GM12878 (cell line): ENCODE measurements at regions not wholly inside any gene's neighbourhood (a gene's known extent, or its start where the extent isn't known, plus 50 kb on each side); places are given as distances from the start of the nearest gene placed in this dataset.

ENCODE experiments used
- BHLHE40 ChIP-seq, 2 experiments: fragments of 450-650 bp in 1 of 2; IDR thresholded peaks; 2 replicates each; pipeline ENCODE4 v1.6.1; 2011 to 2017; ENCODE audit warnings: low read depth in 2 of 2, borderline replicate concordance in 1 of 2, improper control_type of control experiment in 1 of 2, low read length in 1 of 2, mild to moderate bottlenecking in 1 of 2
- HCFC1 ChIP-seq: fragments of 150-350 bp; IDR thresholded peaks from 2 replicates; pipeline ENCODE4 v1.6.1; 2014; ENCODE audit warnings: low read length
- POLR2AphosphoS2 ChIP-seq: IDR thresholded peaks from 2 replicates; pipeline ENCODE4 v1.6.1; 2011; ENCODE audit warnings: low read depth, mild to moderate bottlenecking, low read length, improper control_type of control experiment, moderate library complexity
- TBL1XR1 ChIP-seq: IDR thresholded peaks from 2 replicates; pipeline ENCODE4 v1.6.1; 2012; ENCODE audit warnings: low read depth, low read length, improper control_type of control experiment
- TF ChIP-seq, protein P1 (sequence below), 3 experiments: IDR thresholded peaks in 2 of 3; conservative IDR thresholded peaks in 1 of 3; 2 replicates each; pipeline ENCODE4 v1.5.1; 2011; ENCODE audit warnings: low read depth in 3 of 3, low read length in 3 of 3, mild to moderate bottlenecking in 3 of 3, control low read depth in 2 of 3, moderate library complexity in 2 of 3, inconsistent platforms in 1 of 3, mixed read lengths in 1 of 3; ENCODE audit not compliant: control insufficient read depth in 2 of 3, insufficient read depth in 1 of 3; ENCODE audit errors: extremely low read depth in 1 of 3
- TF ChIP-seq, protein P2 (sequence below): IDR thresholded peaks from 2 replicates; pipeline ENCODE4 v1.6.1; 2011; ENCODE audit warnings: low read depth, mild to moderate bottlenecking, low read length, moderate library complexity, borderline replicate concordance; ENCODE audit errors: extremely low read depth
- TF ChIP-seq, protein P3 (sequence below): IDR thresholded peaks from 2 replicates; pipeline ENCODE4 v1.6.1; 2012; ENCODE audit warnings: mild to moderate bottlenecking, low read depth, low read length

DNA sequence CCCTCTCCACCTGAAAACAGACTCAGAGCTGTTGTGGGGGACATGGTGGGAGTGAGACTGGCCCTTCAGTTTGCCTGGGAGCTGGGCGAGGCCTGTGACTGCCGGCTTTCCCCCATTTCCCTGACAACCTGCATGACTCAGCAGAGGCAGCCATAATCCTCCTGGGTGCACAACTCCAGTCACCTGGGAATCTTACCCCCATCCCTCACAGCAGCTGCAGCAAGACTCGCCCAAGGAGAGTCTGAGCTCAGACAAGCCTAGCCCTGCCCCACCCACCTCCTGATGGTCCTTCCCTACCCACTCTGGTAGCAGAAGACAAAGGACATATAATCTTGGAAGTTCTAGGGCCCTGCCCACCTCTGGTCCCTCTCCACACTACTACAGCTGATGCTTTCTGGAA is 207.3 kb upstream of the ARID2 start:
- TF ChIP-seq POLR2AphosphoS2 = no peak
- no peak for TF ChIP-seq HCFC1
- TF ChIP-seq, protein P1, sequence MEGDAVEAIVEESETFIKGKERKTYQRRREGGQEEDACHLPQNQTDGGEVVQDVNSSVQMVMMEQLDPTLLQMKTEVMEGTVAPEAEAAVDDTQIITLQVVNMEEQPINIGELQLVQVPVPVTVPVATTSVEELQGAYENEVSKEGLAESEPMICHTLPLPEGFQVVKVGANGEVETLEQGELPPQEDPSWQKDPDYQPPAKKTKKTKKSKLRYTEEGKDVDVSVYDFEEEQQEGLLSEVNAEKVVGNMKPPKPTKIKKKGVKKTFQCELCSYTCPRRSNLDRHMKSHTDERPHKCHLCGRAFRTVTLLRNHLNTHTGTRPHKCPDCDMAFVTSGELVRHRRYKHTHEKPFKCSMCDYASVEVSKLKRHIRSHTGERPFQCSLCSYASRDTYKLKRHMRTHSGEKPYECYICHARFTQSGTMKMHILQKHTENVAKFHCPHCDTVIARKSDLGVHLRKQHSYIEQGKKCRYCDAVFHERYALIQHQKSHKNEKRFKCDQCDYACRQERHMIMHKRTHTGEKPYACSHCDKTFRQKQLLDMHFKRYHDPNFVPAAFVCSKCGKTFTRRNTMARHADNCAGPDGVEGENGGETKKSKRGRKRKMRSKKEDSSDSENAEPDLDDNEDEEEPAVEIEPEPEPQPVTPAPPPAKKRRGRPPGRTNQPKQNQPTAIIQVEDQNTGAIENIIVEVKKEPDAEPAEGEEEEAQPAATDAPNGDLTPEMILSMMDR (IDR thresholded peaks at IDR 0.05 in 2 of 3, conservative IDR thresholded peaks at IDR 0.05 in 1 of 3; ENCODE audit: control insufficient read depth in 2 of 3, extremely low read depth in 1 of 3, insufficient read depth in 1 of 3, low read depth in 3 of 3, low read length in 3 of 3) = no peak
- TF ChIP-seq, protein P2, sequence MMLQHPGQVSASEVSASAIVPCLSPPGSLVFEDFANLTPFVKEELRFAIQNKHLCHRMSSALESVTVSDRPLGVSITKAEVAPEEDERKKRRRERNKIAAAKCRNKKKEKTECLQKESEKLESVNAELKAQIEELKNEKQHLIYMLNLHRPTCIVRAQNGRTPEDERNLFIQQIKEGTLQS = no peak
- TF ChIP-seq, protein P3, sequence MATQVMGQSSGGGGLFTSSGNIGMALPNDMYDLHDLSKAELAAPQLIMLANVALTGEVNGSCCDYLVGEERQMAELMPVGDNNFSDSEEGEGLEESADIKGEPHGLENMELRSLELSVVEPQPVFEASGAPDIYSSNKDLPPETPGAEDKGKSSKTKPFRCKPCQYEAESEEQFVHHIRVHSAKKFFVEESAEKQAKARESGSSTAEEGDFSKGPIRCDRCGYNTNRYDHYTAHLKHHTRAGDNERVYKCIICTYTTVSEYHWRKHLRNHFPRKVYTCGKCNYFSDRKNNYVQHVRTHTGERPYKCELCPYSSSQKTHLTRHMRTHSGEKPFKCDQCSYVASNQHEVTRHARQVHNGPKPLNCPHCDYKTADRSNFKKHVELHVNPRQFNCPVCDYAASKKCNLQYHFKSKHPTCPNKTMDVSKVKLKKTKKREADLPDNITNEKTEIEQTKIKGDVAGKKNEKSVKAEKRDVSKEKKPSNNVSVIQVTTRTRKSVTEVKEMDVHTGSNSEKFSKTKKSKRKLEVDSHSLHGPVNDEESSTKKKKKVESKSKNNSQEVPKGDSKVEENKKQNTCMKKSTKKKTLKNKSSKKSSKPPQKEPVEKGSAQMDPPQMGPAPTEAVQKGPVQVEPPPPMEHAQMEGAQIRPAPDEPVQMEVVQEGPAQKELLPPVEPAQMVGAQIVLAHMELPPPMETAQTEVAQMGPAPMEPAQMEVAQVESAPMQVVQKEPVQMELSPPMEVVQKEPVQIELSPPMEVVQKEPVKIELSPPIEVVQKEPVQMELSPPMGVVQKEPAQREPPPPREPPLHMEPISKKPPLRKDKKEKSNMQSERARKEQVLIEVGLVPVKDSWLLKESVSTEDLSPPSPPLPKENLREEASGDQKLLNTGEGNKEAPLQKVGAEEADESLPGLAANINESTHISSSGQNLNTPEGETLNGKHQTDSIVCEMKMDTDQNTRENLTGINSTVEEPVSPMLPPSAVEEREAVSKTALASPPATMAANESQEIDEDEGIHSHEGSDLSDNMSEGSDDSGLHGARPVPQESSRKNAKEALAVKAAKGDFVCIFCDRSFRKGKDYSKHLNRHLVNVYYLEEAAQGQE = no peak
- no peak for TF ChIP-seq BHLHE40 (IDR thresholded peaks at IDR 0.05; ENCODE audit: borderline replicate concordance in 1 of 2, low read depth in 2 of 2, low read length in 1 of 2)
- TF ChIP-seq TBL1XR1 = no peak
